Hematopoietic multipotent progenitor cell treated with erythropoietin and hydrocortisone succinate and interleukin-3 and kit ligand, for 6 days (in vitro differentiated cells): ENCODE measurements at regions not wholly inside any gene's neighbourhood (a gene's known extent, or its start where the extent isn't known, plus 50 kb on each side); places are given as distances from the start of the nearest gene placed in this dataset.

Source experiments
- DNase-seq: peaks from one replicate; pipeline ENCODE4 v3.0.0-alpha.2; 2015

- DNase-seq, result no peak
These were observed 188.9 kb downstream of the ZNF330 start for GRCh38 chr4:141409556-141409955.

- DNase-seq, result no peak
These were observed 190.1 kb downstream of the ZNF330 start for GRCh38 chr4:141410839-141411238.

- no peak for DNase-seq
These were observed 191.2 kb downstream of the ZNF330 start for GRCh38 chr4:141411936-141412335.

- DNase-seq, result no peak
These were observed 192.7 kb downstream of the ZNF330 start for GRCh38 chr4:141413366-141413765.

- DNase-seq, result no peak
These were observed 195.0 kb downstream of the ZNF330 start for GRCh38 chr4:141415651-141416050.

GRCh38 chr4:141416219-141416618 lies 195.5 kb downstream of the ZNF330 start:
- DNase-seq, result no peak

GRCh38 chr4:141416677-141417363 lies 196.1 kb downstream of the ZNF330 start:
- no peak for DNase-seq

GRCh38 chr4:141417387-141417786 lies 196.7 kb downstream of the ZNF330 start:
- DNase-seq, result no peak

- DNase-seq, result no peak
These were observed 204.4 kb downstream of the ZNF330 start for GRCh38 chr4:141425124-141425523.

- no peak for DNase-seq
These were observed 207.1 kb downstream of the ZNF330 start for GRCh38 chr4:141427726-141428296.

- DNase-seq, result no peak
These were observed 206.4 kb upstream of the IL15 start for GRCh38 chr4:141429933-141430332.

GRCh38 chr4:141430686-141431085 lies 205.7 kb upstream of the IL15 start:
- DNase-seq, result no peak

- no peak for DNase-seq
These were observed 204.2 kb upstream of the IL15 start for GRCh38 chr4:141432000-141432712.

GRCh38 chr4:141435446-141436225 lies 200.7 kb upstream of the IL15 start:
- DNase-seq, result no peak

GRCh38 chr4:141439223-141439622 lies 197.2 kb upstream of the IL15 start:
- DNase-seq, result peak; percentile 8

- DNase-seq, result no peak
These were observed 188.6 kb upstream of the IL15 start for GRCh38 chr4:141447761-141448160.

GRCh38 chr4:141448490-141448889 lies 187.9 kb upstream of the IL15 start:
- no peak for DNase-seq

GRCh38 chr4:141449927-141450326 lies 186.5 kb upstream of the IL15 start:
- no peak for DNase-seq

- DNase-seq, result no peak
These were observed 180.7 kb upstream of the IL15 start for GRCh38 chr4:141455651-141456050.

- DNase-seq, result no peak
These were observed 178.7 kb upstream of the IL15 start for GRCh38 chr4:141457653-141458052.

GRCh38 chr4:141458501-141458900 lies 177.9 kb upstream of the IL15 start:
- peak; percentile 4 for DNase-seq

- DNase-seq, result peak; percentile 3
These were observed 177.4 kb upstream of the IL15 start for GRCh38 chr4:141459020-141459419.

- no peak for DNase-seq
These were observed 174.0 kb upstream of the IL15 start for GRCh38 chr4:141462361-141462760.
